ENCODE measurements at regions not wholly inside any gene's neighbourhood (a gene's known extent, or its start where the extent isn't known, plus 50 kb on each side); places are given as distances from the start of the nearest gene placed in this dataset.

- H3K9ac ChIP-seq (ENCODE audit: low read depth in 1 of 2, low read length in 2 of 2) = no peak overlapping the region
- H3K4me1 ChIP-seq (ENCODE audit: control insufficient read depth in 1 of 2, insufficient read depth in 2 of 2, low read length in 2 of 2) = peaks cover 0 to 5% of the 10 kb centered on the region in 2 donors
- peak overlapping the region; percentile 36 for H3K27ac ChIP-seq (ENCODE audit: low read depth, low read length)
- no peaks in the 10 kb centered on the region for H3K36me3 ChIP-seq (ENCODE audit: control insufficient read depth in 1 of 2, insufficient read depth in 2 of 2, low read length in 2 of 2)
- H3K9me3 ChIP-seq (ENCODE audit: control insufficient read depth in 1 of 2, low read length in 2 of 2) = no peaks in the 10 kb centered on the region
- no peaks in the 10 kb centered on the region for H3K27me3 ChIP-seq (ENCODE audit: control insufficient read depth in 1 of 2, insufficient read depth in 2 of 2, low read length in 2 of 2)
- no peak overlapping the region for H3K4me3 ChIP-seq (ENCODE audit: low read depth in 1 of 2, low read length in 2 of 2)
These were observed 79.7 kb upstream of the IGFBP5 start for GRCh38 chr2:216775043-216775453.

- H3K27me3 ChIP-seq (ENCODE audit: control insufficient read depth in 1 of 2, insufficient read depth in 2 of 2, low read length in 2 of 2) = no peaks in the 10 kb centered on the region
- no peak overlapping the region for H3K4me3 ChIP-seq (ENCODE audit: low read depth in 1 of 2, low read length in 2 of 2)
- H3K27ac ChIP-seq (ENCODE audit: low read depth, low read length) = peak overlapping the region; percentile 36
- H3K36me3 ChIP-seq (ENCODE audit: control insufficient read depth in 1 of 2, insufficient read depth in 2 of 2, low read length in 2 of 2) = no peaks in the 10 kb centered on the region
- no peaks in the 10 kb centered on the region for H3K9me3 ChIP-seq (ENCODE audit: control insufficient read depth in 1 of 2, low read length in 2 of 2)
- H3K9ac ChIP-seq (ENCODE audit: low read depth in 1 of 2, low read length in 2 of 2) = no peak overlapping the region
- H3K4me1 ChIP-seq (ENCODE audit: control insufficient read depth in 1 of 2, insufficient read depth in 2 of 2, low read length in 2 of 2) = peaks cover 0 to 5% of the 10 kb centered on the region in 2 donors
These were observed 79.3 kb upstream of the IGFBP5 start for GRCh38 chr2:216774620-216775019.

GRCh38 chr2:216774180-216774579, 78.8 kb upstream of the IGFBP5 start:
- Histone ChIP-seq H3K27me3 (ENCODE audit: control insufficient read depth in 1 of 2, insufficient read depth in 2 of 2, low read length in 2 of 2) (no peaks in the 10 kb centered on the region), H3K4me1 (ENCODE audit: control insufficient read depth in 1 of 2, insufficient read depth in 2 of 2, low read length in 2 of 2) (peaks cover 0 to 5% of the 10 kb centered on the region in 2 donors), H3K9ac (ENCODE audit: low read depth in 1 of 2, low read length in 2 of 2) (no peak overlapping the region), H3K9me3 (ENCODE audit: control insufficient read depth in 1 of 2, low read length in 2 of 2) (no peaks in the 10 kb centered on the region), H3K27ac (ENCODE audit: low read depth, low read length) (no peak overlapping the region), H3K36me3 (ENCODE audit: control insufficient read depth in 1 of 2, insufficient read depth in 2 of 2, low read length in 2 of 2) (no peaks in the 10 kb centered on the region), H3K4me3 (ENCODE audit: low read depth in 1 of 2, low read length in 2 of 2) (no peak overlapping the region)

GRCh38 chr2:216773072-216773471, 77.7 kb upstream of the IGFBP5 start:
- no peak overlapping the region for H3K4me3 ChIP-seq (ENCODE audit: low read depth in 1 of 2, low read length in 2 of 2)
- H3K9me3 ChIP-seq (ENCODE audit: control insufficient read depth in 1 of 2, low read length in 2 of 2) = no peaks in the 10 kb centered on the region
- no peaks in the 10 kb centered on the region for H3K36me3 ChIP-seq (ENCODE audit: control insufficient read depth in 1 of 2, insufficient read depth in 2 of 2, low read length in 2 of 2)
- H3K4me1 ChIP-seq (ENCODE audit: control insufficient read depth in 1 of 2, insufficient read depth in 2 of 2, low read length in 2 of 2) = peaks cover 0 to 5% of the 10 kb centered on the region in 2 donors
- H3K9ac ChIP-seq (ENCODE audit: low read depth in 1 of 2, low read length in 2 of 2) = no peak overlapping the region
- H3K27ac ChIP-seq (ENCODE audit: low read depth, low read length) = no peak overlapping the region
- H3K27me3 ChIP-seq (ENCODE audit: control insufficient read depth in 1 of 2, insufficient read depth in 2 of 2, low read length in 2 of 2) = no peaks in the 10 kb centered on the region

GRCh38 chr2:216770717-216771116, 75.4 kb upstream of the IGFBP5 start:
- Histone ChIP-seq H3K36me3 (ENCODE audit: control insufficient read depth in 1 of 2, insufficient read depth in 2 of 2, low read length in 2 of 2) (no peaks in the 10 kb centered on the region), H3K9me3 (ENCODE audit: control insufficient read depth in 1 of 2, low read length in 2 of 2) (no peaks in the 10 kb centered on the region), H3K9ac (ENCODE audit: low read depth in 1 of 2, low read length in 2 of 2) (no peak overlapping the region), H3K27ac (ENCODE audit: low read depth, low read length) (no peak overlapping the region), H3K4me1 (ENCODE audit: control insufficient read depth in 1 of 2, insufficient read depth in 2 of 2, low read length in 2 of 2) (peaks cover 0 to 5% of the 10 kb centered on the region in 2 donors), H3K4me3 (ENCODE audit: low read depth in 1 of 2, low read length in 2 of 2) (no peak overlapping the region), H3K27me3 (ENCODE audit: control insufficient read depth in 1 of 2, insufficient read depth in 2 of 2, low read length in 2 of 2) (no peaks in the 10 kb centered on the region)

- Histone ChIP-seq H3K27me3 (ENCODE audit: control insufficient read depth in 1 of 2, insufficient read depth in 2 of 2, low read length in 2 of 2) (no peaks in the 10 kb centered on the region), H3K9ac (ENCODE audit: low read depth in 1 of 2, low read length in 2 of 2) (no peak overlapping the region), H3K36me3 (ENCODE audit: control insufficient read depth in 1 of 2, insufficient read depth in 2 of 2, low read length in 2 of 2) (no peaks in the 10 kb centered on the region), H3K4me3 (ENCODE audit: low read depth in 1 of 2, low read length in 2 of 2) (no peak overlapping the region), H3K27ac (ENCODE audit: low read depth, low read length) (no peak overlapping the region), H3K4me1 (ENCODE audit: control insufficient read depth in 1 of 2, insufficient read depth in 2 of 2, low read length in 2 of 2) (peaks cover 0 to 4% of the 10 kb centered on the region in 2 donors), H3K9me3 (ENCODE audit: control insufficient read depth in 1 of 2, low read length in 2 of 2) (no peaks in the 10 kb centered on the region)
These were observed 74.7 kb upstream of the IGFBP5 start for GRCh38 chr2:216770050-216770449.

- Histone ChIP-seq H3K27ac (ENCODE audit: low read depth, low read length) (no peak overlapping the region), H3K9ac (ENCODE audit: low read depth in 1 of 2, low read length in 2 of 2) (no peak overlapping the region), H3K36me3 (ENCODE audit: control insufficient read depth in 1 of 2, insufficient read depth in 2 of 2, low read length in 2 of 2) (no peaks in the 10 kb centered on the region), H3K4me1 (ENCODE audit: control insufficient read depth in 1 of 2, insufficient read depth in 2 of 2, low read length in 2 of 2) (no peaks in the 10 kb centered on the region), H3K27me3 (ENCODE audit: control insufficient read depth in 1 of 2, insufficient read depth in 2 of 2, low read length in 2 of 2) (no peaks in the 10 kb centered on the region), H3K9me3 (ENCODE audit: control insufficient read depth in 1 of 2, low read length in 2 of 2) (no peaks in the 10 kb centered on the region), H3K4me3 (ENCODE audit: low read depth in 1 of 2, low read length in 2 of 2) (no peak overlapping the region)
These were observed 74.3 kb upstream of the IGFBP5 start for GRCh38 chr2:216769626-216770025.

GRCh38 chr2:216768908-216769411, 73.6 kb upstream of the IGFBP5 start:
- no peak overlapping the region for H3K9ac ChIP-seq (ENCODE audit: low read depth in 1 of 2, low read length in 2 of 2)
- H3K36me3 ChIP-seq (ENCODE audit: control insufficient read depth in 1 of 2, insufficient read depth in 2 of 2, low read length in 2 of 2) = no peaks in the 10 kb centered on the region
- no peaks in the 10 kb centered on the region for H3K4me1 ChIP-seq (ENCODE audit: control insufficient read depth in 1 of 2, insufficient read depth in 2 of 2, low read length in 2 of 2)
- H3K4me3 ChIP-seq (ENCODE audit: low read depth in 1 of 2, low read length in 2 of 2) = no peak overlapping the region
- no peaks in the 10 kb centered on the region for H3K27me3 ChIP-seq (ENCODE audit: control insufficient read depth in 1 of 2, insufficient read depth in 2 of 2, low read length in 2 of 2)
- no peaks in the 10 kb centered on the region for H3K9me3 ChIP-seq (ENCODE audit: control insufficient read depth in 1 of 2, low read length in 2 of 2)
- no peak overlapping the region for H3K27ac ChIP-seq (ENCODE audit: low read depth, low read length)

- no peak overlapping the region for H3K9ac ChIP-seq (ENCODE audit: low read depth in 1 of 2, low read length in 2 of 2)
- no peaks in the 10 kb centered on the region for H3K9me3 ChIP-seq (ENCODE audit: control insufficient read depth in 1 of 2, low read length in 2 of 2)
- H3K4me1 ChIP-seq (ENCODE audit: control insufficient read depth in 1 of 2, insufficient read depth in 2 of 2, low read length in 2 of 2) = no peaks in the 10 kb centered on the region
- H3K27ac ChIP-seq (ENCODE audit: low read depth, low read length) = no peak overlapping the region
- no peaks in the 10 kb centered on the region for H3K27me3 ChIP-seq (ENCODE audit: control insufficient read depth in 1 of 2, insufficient read depth in 2 of 2, low read length in 2 of 2)
- no peaks in the 10 kb centered on the region for H3K36me3 ChIP-seq (ENCODE audit: control insufficient read depth in 1 of 2, insufficient read depth in 2 of 2, low read length in 2 of 2)
- no peak overlapping the region for H3K4me3 ChIP-seq (ENCODE audit: low read depth in 1 of 2, low read length in 2 of 2)
These were observed 70.5 kb upstream of the IGFBP5 start for GRCh38 chr2:216765761-216766262.

- Histone ChIP-seq H3K36me3 (ENCODE audit: control insufficient read depth in 1 of 2, insufficient read depth in 2 of 2, low read length in 2 of 2) (no peaks in the 10 kb centered on the region), H3K9me3 (ENCODE audit: control insufficient read depth in 1 of 2, low read length in 2 of 2) (no peaks in the 10 kb centered on the region), H3K4me3 (ENCODE audit: low read depth in 1 of 2, low read length in 2 of 2) (no peak overlapping the region), H3K27ac (ENCODE audit: low read depth, low read length) (no peak overlapping the region), H3K27me3 (ENCODE audit: control insufficient read depth in 1 of 2, insufficient read depth in 2 of 2, low read length in 2 of 2) (no peaks in the 10 kb centered on the region), H3K9ac (ENCODE audit: low read depth in 1 of 2, low read length in 2 of 2) (no peak overlapping the region), H3K4me1 (ENCODE audit: control insufficient read depth in 1 of 2, insufficient read depth in 2 of 2, low read length in 2 of 2) (no peaks in the 10 kb centered on the region)
These were observed 68.0 kb upstream of the IGFBP5 start for GRCh38 chr2:216763396-216763795.

- H3K36me3 ChIP-seq (ENCODE audit: control insufficient read depth in 1 of 2, insufficient read depth in 2 of 2, low read length in 2 of 2) = no peaks in the 10 kb centered on the region
- H3K4me1 ChIP-seq (ENCODE audit: control insufficient read depth in 1 of 2, insufficient read depth in 2 of 2, low read length in 2 of 2) = no peaks in the 10 kb centered on the region
- no peak overlapping the region for H3K9ac ChIP-seq (ENCODE audit: low read depth in 1 of 2, low read length in 2 of 2)
- H3K4me3 ChIP-seq (ENCODE audit: low read depth in 1 of 2, low read length in 2 of 2) = no peak overlapping the region
- H3K27me3 ChIP-seq (ENCODE audit: control insufficient read depth in 1 of 2, insufficient read depth in 2 of 2, low read length in 2 of 2) = no peaks in the 10 kb centered on the region
- no peak overlapping the region for H3K27ac ChIP-seq (ENCODE audit: low read depth, low read length)
- no peaks in the 10 kb centered on the region for H3K9me3 ChIP-seq (ENCODE audit: control insufficient read depth in 1 of 2, low read length in 2 of 2)
These were observed 66.5 kb upstream of the IGFBP5 start for GRCh38 chr2:216761809-216762208.
